IPS DF 4.7 (cell line): ENCODE measurements at regions not wholly inside any gene's neighbourhood (a gene's known extent, or its start where the extent isn't known, plus 50 kb on each side); places are given as distances from the start of the nearest gene placed in this dataset.

Experiments used
- DNase-seq: peaks from one replicate; pipeline ENCODE4 v3.0.0-alpha.2; 2013; ENCODE audit warnings: low spot score; ENCODE audit errors: extremely low read depth

DNA sequence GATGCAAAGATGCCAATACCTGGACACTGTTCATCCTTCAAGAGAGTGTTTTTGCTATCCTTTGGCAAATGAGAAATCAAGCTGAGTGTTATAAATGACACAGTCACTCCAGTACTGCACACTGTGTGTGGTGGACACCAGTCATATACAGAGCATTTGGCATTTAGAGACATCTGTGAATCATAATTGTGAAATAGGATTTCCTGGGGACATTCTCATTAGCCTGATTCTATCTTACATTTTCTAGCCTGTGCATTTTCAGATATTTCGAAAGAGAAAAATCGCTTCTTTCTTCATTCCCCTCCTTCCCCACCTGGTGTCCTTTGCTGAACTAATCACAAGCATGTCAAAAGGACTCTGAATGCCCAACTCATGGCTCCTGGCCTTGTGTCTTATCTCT, 781.0 kb upstream of the ARGLU1 start:
- no peak for DNase-seq

DNA sequence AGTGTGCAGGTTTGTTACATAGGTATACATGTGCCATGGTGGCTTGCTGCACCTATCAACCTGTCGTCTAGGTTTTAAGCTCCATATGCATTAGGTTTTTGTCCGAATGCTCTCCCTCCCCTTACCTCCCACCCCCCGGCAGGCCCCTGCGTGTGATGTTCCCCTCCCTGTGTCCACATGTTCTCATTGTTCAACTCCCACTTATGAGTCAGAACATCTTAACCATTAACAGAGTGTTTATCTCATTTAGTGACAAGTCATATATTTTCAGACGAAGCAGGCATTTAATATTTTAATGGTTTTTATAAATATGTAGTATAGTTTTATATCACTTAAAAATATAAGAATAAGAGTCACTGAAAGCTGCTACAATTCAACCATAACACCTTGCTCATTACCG, 780.5 kb upstream of the ARGLU1 start:
- DNase-seq = no peak

GRCh38 chr13:107347641-107348369, 779.9 kb upstream of the ARGLU1 start:
- DNase-seq = no peak

DNA sequence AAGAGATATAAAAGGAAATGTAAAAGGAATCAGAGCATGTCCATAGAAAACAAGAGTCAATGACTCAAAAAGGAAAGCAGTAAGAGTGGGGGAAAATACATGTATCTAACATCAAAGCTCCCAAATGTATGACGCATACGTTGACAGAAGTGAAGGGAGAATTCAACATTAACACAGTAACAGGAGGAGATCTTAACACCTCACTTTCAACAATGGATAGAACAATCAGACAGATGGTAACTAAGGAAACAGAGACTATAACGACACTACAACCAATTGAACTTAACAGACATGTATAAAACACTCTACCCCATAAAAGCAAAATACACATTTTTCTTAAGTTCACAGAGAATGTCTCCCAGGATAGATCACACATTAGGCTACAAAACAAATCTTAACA, 774.8 kb upstream of the ARGLU1 start:
- no peak for DNase-seq

DNA sequence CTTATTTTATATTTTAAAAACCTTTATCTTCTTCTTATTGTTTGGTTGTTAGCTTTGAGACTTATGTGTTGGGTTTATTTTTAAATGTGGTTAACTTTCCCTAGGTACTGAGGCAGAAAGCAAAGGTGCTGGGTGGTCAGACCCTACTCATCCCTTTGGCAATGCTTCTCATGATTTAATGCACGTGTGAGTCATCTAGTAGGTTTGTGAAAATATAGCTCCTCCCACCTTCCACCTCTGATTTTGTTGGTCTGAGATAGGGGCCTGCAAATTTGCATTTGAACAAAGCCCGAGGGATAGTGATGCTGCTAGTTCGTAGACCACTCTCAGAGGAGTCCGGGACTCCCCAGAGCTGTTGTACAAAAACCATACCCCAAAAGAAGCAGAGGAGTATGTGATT, 771.3 kb upstream of the ARGLU1 start:
- DNase-seq = no peak

DNA sequence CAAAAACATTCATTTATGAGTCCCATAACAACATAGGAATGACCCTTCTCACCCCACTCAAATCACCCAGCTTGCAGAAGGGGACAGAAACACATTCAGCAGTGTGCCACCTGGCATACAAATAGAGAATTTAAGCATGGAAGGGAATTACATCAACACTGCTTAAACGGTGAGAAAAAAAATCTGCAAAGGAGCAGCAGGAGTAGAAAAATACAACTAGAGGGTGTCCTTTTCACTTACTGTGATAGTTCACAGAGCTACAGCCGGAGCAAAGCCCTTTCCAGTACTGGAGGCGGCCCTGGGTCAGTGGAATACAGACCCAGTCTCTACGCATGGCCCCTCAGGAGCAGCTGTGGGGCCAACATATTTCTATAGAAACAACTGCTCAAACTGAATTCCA, 764.3 kb upstream of the ARGLU1 start:
- DNase-seq = no peak

GRCh38 chr13:107331359-107331758, 763.4 kb upstream of the ARGLU1 start:
- no peak for DNase-seq

DNA sequence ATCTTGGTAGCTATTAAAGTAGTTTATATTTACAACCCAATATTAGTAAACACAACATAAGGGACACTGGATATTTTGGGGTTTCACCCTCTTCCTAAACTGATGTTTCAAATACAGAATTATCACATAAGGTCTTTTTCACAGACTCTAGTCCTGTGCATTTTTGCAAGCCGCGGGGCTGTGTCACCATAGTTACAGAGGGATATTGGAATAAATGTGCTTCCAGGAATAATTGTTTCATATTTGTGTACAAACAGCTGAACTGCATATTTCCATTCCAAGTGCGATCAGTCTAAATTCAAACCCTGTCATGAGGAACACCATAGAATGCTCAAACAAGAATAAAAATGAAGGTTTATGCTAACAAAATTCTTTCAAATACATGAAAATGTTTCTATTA, 762.5 kb upstream of the ARGLU1 start:
- DNase-seq = no peak

DNA sequence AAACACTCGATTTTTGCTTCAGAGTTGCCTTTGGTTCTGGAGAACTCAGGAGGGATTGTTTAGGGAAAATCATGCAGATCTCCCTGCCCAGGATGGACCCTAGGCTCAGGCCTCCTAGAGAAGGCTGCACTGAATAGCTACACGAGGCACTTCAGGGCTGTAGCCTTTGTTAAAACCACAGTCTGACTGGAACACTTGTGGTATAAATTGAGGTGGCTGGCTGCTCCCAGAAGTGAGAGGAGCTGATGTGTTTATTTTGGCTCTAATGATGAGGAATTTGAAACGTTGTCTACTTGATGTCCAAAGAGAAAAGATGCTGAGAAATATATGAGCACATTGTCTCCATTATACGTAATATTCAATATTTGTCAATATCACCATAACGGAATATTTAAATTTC, 762.1 kb upstream of the ARGLU1 start:
- no peak for DNase-seq

GRCh38 chr13:107324416-107325204, 756.7 kb upstream of the ARGLU1 start:
- DNase-seq = no peak

DNA sequence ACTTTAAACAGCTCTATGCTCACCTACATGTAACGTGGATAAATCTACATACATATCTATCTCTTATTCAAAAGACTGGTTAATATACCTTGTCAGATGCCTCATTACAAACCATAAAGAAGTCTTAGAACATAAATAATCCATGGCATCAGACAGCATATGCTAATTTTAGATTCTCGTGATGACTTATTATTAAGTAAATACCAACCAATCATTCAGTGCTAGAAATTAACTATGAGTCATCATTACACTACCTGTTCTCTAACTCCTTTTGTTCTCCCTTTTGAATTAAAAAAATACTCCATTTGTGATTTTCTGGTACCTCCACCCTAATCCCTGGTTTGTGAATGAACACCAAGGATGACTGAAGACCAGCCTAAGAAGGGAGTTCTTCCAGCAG, 754.3 kb upstream of the ARGLU1 start:
- DNase-seq = no peak

DNA sequence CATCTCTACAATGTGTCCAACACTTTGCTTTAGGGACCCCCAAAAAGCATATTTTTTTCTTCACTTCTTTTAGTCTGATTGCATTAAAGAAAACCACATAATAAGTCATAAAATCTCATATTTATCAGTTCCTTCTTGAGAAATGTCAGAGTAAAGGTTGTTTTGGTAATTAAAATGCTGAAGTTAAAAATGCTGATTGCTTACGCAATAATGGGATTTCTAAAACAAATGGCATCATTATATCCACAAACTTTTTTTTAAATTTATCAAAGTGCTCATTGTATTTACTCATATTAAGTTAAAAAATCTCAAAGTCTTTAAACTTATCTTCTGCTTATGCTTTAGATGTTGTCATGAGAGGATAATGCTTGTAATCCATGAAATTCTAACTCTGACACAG, 737.2 kb upstream of the ARGLU1 start:
- no peak for DNase-seq

DNA sequence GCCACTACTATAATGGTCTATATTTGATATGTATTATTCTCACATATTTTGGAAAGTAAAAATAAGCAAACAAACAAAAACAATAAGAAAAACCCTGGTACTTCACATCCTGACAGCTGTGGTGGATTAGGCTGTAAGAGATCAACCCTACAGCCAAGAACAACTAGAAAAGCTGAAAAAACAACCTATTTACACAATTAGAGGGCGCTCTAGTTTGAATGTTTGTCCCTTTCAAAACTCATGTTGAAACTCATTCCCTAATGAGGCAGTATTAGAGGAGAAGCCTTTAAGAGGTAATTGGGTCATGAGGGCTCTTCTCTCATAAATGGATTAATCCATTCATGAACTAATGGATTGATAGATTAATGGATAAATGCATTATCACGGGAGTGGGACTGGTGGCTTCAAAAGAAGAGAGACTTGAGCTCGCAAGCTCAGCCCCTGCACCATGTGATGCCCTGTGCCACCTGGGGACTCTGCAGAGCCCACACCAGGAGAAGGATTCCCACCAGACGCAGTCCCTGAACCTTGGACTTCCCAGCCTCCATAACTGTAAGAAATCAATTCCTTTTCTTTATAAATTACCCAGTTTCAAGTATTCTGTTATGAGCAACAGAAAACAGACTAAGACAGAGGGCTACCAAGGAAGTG, 733.9 kb upstream of the ARGLU1 start:
- peak; percentile 19 for DNase-seq

DNA sequence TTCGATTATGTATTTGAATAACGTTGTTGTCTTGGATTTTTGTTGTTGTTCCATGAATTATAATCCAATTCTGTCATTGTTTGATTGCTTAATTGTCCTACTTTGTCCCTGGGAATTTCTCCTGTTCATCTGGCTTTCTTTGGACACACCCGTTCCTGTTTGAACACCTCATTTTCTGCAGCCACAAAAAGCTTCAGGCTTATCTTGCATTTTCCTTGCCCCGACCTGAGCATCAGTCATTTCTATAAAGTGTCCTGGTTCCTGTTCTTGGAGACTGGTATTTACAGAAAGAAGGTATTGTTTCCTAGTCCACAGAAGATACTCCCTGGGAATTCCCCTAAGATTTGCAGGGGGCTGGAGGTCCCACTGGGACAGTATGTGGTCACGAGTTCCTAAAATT, 731.8 kb upstream of the ARGLU1 start:
- DNase-seq = no peak

GRCh38 chr13:107296804-107297203, 728.9 kb upstream of the ARGLU1 start:
- no peak for DNase-seq

GRCh38 chr13:107295416-107296140, 727.6 kb upstream of the ARGLU1 start:
- DNase-seq = no peak

DNA sequence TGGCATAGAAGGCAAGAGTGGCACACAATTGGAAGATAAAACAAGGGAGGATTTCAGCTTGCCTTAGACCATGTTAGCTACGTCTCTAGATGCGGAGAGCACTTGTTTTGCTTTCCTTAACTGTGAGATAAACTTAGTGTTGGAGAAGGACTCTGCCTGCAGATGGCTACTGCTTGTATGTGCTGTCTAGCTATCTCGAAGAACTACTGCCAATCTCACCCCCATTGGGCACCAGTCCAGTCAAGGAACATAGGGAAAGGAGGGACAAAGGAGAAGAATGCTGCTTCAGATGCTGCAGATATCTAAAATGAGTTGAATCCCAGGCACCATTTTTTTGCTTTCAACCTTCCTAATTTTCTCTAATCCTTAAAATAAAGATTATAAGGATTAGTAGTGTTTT, 726.0 kb upstream of the ARGLU1 start:
- no peak for DNase-seq

DNA sequence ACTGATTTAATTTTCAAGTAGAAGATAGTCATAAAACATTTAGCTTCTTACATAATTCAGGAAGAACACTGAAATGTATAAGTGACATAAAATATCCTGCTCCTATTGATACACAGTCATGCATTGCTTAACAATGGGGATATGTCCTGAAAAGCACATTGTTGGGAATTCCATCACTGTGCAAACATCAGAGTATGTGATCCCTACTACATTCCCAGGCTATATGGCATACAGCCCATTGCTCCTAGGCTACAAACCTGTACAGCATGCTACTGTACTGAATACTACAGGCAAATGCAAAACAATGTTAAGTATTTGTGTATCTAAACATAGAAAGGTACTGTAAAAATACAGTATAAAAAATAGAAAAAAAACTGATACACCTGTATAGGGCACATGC, 723.9 kb upstream of the ARGLU1 start:
- no peak for DNase-seq

GRCh38 chr13:107289540-107289939, 721.6 kb upstream of the ARGLU1 start:
- no peak for DNase-seq

- no peak for DNase-seq
Measured at GRCh38 chr13:107284173-107284572, 716.2 kb upstream of the ARGLU1 start.

DNA sequence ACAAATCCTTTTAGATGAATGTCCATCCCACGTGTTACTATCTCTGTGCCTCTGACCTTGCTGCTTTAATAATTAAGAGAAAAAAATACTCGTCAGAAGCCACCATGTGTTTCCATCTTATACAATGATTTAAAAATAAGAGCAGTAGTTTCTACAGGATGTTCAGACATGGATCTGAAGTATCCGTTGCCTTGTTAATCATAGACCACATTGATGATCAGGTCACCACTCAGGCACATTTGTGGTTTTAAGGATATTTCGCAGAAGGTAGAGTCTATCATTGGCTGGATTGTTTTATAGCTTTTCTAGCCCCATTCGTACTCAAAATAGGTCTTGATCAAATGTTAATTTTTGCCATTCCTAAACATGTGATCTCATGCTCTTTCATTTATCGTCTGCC, 710.0 kb upstream of the ARGLU1 start:
- DNase-seq = no peak

DNA sequence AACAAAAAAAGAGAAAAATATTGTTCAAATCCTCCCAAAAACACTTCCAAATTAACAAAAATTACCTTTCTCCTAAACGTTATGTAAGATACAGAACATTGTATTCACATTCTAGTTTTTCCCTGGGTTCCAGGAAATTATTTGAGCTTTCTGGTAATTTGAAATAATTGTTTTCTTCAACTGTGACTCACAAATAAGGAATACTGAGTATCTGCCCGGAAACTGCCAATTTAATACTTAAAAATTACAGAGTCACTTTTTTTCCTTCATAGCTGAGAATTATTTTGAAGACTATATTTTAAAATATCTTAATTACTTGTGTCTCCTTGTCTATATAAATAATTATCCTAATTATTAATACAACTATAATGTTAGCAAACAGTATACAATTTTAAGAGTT, 709.0 kb upstream of the ARGLU1 start:
- no peak for DNase-seq
